WTC11 (cell line): ENCODE measurements at regions not wholly inside any gene's neighbourhood (a gene's known extent, or its start where the extent isn't known, plus 50 kb on each side); places are given as distances from the start of the nearest gene placed in this dataset.

Experiments
- ATAC-seq: fragments of 200-7000 bp; cut with Tn5 transposase; 2 replicates; pipeline ENCODE4 v1.10.0; 2021; ENCODE audit warnings: mild to moderate bottlenecking, moderate library complexity
- CTCF ChIA-PET: fragments of 300-600 bp; sonication (Branson Sonifier 250); formaldehyde crosslinking; loops from one replicate; lab custom pipeline; 2021; ENCODE audit warnings: antibody characterized with exemption; lab: Charles Lee
- POLR2A ChIA-PET: fragments of 350-600 bp; sonication (Branson Sonifier 250); formaldehyde crosslinking; loops from one replicate; lab custom pipeline; 2021; ENCODE audit warnings: antibody characterized with exemption; lab: Charles Lee
- DNase-seq: peaks from one replicate; pipeline ENCODE4 v3.0.0; 2021; ENCODE audit warnings: low spot score
- H3K27ac Mint-ChIP-seq: 2 replicates; pipeline ENCODE4 v1.8.0; 2021; ENCODE audit warnings: mixed read lengths
- H3K27me3 Mint-ChIP-seq: 2 replicates; pipeline ENCODE4 v1.8.0; 2021; ENCODE audit warnings: low read depth, mild to moderate bottlenecking, moderate library complexity, mixed read lengths
- H3K36me3 Mint-ChIP-seq: 2 replicates; pipeline ENCODE4 v1.8.0; 2021; ENCODE audit warnings: mixed read lengths
- H3K4me1 Mint-ChIP-seq: 2 replicates; pipeline ENCODE4 v1.8.0; 2022; ENCODE audit warnings: mixed read lengths
- H3K4me3 Mint-ChIP-seq: 2 replicates; pipeline ENCODE4 v1.8.0; 2021; ENCODE audit warnings: mild to moderate bottlenecking, moderate library complexity, mixed read lengths
- H3K9me3 Mint-ChIP-seq: 2 replicates; pipeline ENCODE4 v1.8.0; 2021; ENCODE audit warnings: mixed read lengths
- CREB1 ChIP-seq: sonication (generic); formaldehyde crosslinking; IDR thresholded peaks from 2 replicates; pipeline ENCODE4 v1.8.0; 2023; ENCODE audit warnings: mild to moderate bottlenecking, missing genetic modification reagents
- ESRRA ChIP-seq: sonication (generic); formaldehyde crosslinking; IDR thresholded peaks from 2 replicates; pipeline ENCODE4 v1.8.1; 2022; ENCODE audit warnings: mild to moderate bottlenecking, missing genetic modification reagents, borderline replicate concordance
- FOXP1 ChIP-seq: sonication (generic); formaldehyde crosslinking; IDR thresholded peaks from 2 replicates; pipeline ENCODE4 v1.8.0; 2022; ENCODE audit warnings: missing genetic modification reagents, mild to moderate bottlenecking, moderate library complexity, borderline replicate concordance
- GRHL2 ChIP-seq: fragments of 250-450 bp; sonication (Bioruptor Pico); IDR thresholded peaks from 2 replicates; pipeline ENCODE4 v1.8.0; 2022; ENCODE audit warnings: mild to moderate bottlenecking, moderate library complexity; ENCODE audit not compliant: insufficient replicate concordance, severe bottlenecking
- IRF2 ChIP-seq: sonication (generic); formaldehyde crosslinking; IDR thresholded peaks from 2 replicates; pipeline ENCODE4 v1.8.0; 2022; ENCODE audit warnings: low read depth, missing genetic modification reagents, borderline replicate concordance
- JAZF1 ChIP-seq: fragments of 250-450 bp; sonication (Bioruptor Pico); IDR thresholded peaks from 2 replicates; pipeline ENCODE4 v1.9.0; 2021; ENCODE audit warnings: moderate library complexity, mild to moderate bottlenecking, inconsistent platforms
- RORB ChIP-seq: fragments of 250-450 bp; sonication (Bioruptor Pico); IDR thresholded peaks from 2 replicates; pipeline ENCODE4 v1.9.0; 2021; ENCODE audit warnings: mild to moderate bottlenecking
- SMAD4 ChIP-seq: sonication (generic); formaldehyde crosslinking; IDR thresholded peaks from 2 replicates; pipeline ENCODE4 v1.8.0; 2022; ENCODE audit warnings: mild to moderate bottlenecking, missing genetic modification reagents
- TEAD1 ChIP-seq: sonication (generic); formaldehyde crosslinking; IDR thresholded peaks from 2 replicates; pipeline ENCODE4 v1.8.0; 2022; ENCODE audit warnings: mild to moderate bottlenecking, missing genetic modification reagents
- TP53 ChIP-seq: sonication (generic); formaldehyde crosslinking; IDR thresholded peaks from 2 replicates; pipeline ENCODE4 v1.8.1; 2023; ENCODE audit warnings: mild to moderate bottlenecking, missing genetic modification reagents
- ZNF121 ChIP-seq: sonication (generic); formaldehyde crosslinking; IDR thresholded peaks from 2 replicates; pipeline ENCODE4 v1.8.0; 2023; ENCODE audit warnings: missing genetic modification reagents
- ZNF138 ChIP-seq: sonication (generic); formaldehyde crosslinking; conservative IDR thresholded peaks from 2 replicates; pipeline ENCODE4 v1.8.1; 2022; ENCODE audit warnings: mild to moderate bottlenecking, moderate library complexity, missing genetic modification reagents
- ZNF219 ChIP-seq: sonication (generic); formaldehyde crosslinking; IDR thresholded peaks from 2 replicates; pipeline ENCODE4 v1.8.0; 2023; ENCODE audit warnings: missing genetic modification reagents, mild to moderate bottlenecking, borderline replicate concordance
- TF ChIP-seq, protein P1 (sequence below): sonication (generic); formaldehyde crosslinking; IDR thresholded peaks from 2 replicates; pipeline ENCODE4 v1.8.0; 2022; ENCODE audit warnings: mild to moderate bottlenecking, missing genetic modification reagents
- TF ChIP-seq, protein P2 (sequence below): sonication (generic); formaldehyde crosslinking; conservative IDR thresholded peaks from 2 replicates; pipeline ENCODE4 v1.8.1; 2023; ENCODE audit warnings: mild to moderate bottlenecking, low read depth, missing genetic modification reagents, moderate library complexity
- TF ChIP-seq, protein P3 (sequence below): fragments of 200-600 bp; IDR thresholded peaks from 2 replicates; pipeline ENCODE4 v1.8.0; 2022; ENCODE audit warnings: antibody characterized with exemption
- TF ChIP-seq, protein P4 (sequence below): sonication (generic); formaldehyde crosslinking; IDR thresholded peaks from 2 replicates; pipeline ENCODE4 v1.8.1; 2023; ENCODE audit warnings: mild to moderate bottlenecking, missing genetic modification reagents, moderate library complexity
- TF ChIP-seq, protein P5 (sequence below): fragments of 250-450 bp; sonication (Bioruptor Pico); IDR thresholded peaks from 2 replicates; pipeline ENCODE4 v1.9.0; 2021; ENCODE audit warnings: mild to moderate bottlenecking
- TF ChIP-seq, protein P6 (sequence below): sonication (generic); formaldehyde crosslinking; IDR thresholded peaks from 2 replicates; pipeline ENCODE4 v1.8.1; 2023; ENCODE audit warnings: mild to moderate bottlenecking, missing genetic modification reagents, moderate library complexity
- TF ChIP-seq, protein P7 (sequence below): sonication (generic); formaldehyde crosslinking; IDR thresholded peaks from 2 replicates; pipeline ENCODE4 v1.8.1; 2022; ENCODE audit warnings: mild to moderate bottlenecking, missing genetic modification reagents, moderate library complexity, borderline replicate concordance

DNA sequence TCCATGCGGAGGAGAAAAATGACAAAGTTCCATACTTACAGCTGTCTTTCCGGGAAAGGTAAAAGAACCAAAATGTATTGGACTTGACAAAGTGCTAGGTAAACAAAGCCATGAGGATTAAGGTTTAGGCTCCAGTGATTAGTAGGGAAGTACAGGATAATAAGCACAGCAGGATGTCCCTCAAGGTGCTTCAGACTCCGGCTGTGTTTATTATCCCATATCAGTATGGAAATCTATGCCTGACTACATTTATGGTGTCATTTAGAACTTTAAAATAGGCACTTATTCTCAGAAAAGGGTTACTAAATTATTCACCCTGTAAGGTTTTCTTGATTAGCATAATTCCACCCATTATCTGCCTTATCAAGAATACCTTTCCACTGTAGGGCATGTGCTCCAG is 136.3 kb upstream of the CCDC68 start (continued):
- TF ChIP-seq, protein P1, sequence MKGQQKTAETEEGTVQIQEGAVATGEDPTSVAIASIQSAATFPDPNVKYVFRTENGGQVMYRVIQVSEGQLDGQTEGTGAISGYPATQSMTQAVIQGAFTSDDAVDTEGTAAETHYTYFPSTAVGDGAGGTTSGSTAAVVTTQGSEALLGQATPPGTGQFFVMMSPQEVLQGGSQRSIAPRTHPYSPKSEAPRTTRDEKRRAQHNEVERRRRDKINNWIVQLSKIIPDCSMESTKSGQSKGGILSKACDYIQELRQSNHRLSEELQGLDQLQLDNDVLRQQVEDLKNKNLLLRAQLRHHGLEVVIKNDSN, result no peak
- TF ChIP-seq, protein P2, sequence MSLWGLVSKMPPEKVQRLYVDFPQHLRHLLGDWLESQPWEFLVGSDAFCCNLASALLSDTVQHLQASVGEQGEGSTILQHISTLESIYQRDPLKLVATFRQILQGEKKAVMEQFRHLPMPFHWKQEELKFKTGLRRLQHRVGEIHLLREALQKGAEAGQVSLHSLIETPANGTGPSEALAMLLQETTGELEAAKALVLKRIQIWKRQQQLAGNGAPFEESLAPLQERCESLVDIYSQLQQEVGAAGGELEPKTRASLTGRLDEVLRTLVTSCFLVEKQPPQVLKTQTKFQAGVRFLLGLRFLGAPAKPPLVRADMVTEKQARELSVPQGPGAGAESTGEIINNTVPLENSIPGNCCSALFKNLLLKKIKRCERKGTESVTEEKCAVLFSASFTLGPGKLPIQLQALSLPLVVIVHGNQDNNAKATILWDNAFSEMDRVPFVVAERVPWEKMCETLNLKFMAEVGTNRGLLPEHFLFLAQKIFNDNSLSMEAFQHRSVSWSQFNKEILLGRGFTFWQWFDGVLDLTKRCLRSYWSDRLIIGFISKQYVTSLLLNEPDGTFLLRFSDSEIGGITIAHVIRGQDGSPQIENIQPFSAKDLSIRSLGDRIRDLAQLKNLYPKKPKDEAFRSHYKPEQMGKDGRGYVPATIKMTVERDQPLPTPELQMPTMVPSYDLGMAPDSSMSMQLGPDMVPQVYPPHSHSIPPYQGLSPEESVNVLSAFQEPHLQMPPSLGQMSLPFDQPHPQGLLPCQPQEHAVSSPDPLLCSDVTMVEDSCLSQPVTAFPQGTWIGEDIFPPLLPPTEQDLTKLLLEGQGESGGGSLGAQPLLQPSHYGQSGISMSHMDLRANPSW (CRISPR knock-in tag), result no peak
- no peak for TF ChIP-seq CREB1 (CRISPR knock-in tag)
- TF ChIP-seq, protein P3, sequence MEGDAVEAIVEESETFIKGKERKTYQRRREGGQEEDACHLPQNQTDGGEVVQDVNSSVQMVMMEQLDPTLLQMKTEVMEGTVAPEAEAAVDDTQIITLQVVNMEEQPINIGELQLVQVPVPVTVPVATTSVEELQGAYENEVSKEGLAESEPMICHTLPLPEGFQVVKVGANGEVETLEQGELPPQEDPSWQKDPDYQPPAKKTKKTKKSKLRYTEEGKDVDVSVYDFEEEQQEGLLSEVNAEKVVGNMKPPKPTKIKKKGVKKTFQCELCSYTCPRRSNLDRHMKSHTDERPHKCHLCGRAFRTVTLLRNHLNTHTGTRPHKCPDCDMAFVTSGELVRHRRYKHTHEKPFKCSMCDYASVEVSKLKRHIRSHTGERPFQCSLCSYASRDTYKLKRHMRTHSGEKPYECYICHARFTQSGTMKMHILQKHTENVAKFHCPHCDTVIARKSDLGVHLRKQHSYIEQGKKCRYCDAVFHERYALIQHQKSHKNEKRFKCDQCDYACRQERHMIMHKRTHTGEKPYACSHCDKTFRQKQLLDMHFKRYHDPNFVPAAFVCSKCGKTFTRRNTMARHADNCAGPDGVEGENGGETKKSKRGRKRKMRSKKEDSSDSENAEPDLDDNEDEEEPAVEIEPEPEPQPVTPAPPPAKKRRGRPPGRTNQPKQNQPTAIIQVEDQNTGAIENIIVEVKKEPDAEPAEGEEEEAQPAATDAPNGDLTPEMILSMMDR, result no peak
- TF ChIP-seq, all 79 proteins: peak for 0

DNA sequence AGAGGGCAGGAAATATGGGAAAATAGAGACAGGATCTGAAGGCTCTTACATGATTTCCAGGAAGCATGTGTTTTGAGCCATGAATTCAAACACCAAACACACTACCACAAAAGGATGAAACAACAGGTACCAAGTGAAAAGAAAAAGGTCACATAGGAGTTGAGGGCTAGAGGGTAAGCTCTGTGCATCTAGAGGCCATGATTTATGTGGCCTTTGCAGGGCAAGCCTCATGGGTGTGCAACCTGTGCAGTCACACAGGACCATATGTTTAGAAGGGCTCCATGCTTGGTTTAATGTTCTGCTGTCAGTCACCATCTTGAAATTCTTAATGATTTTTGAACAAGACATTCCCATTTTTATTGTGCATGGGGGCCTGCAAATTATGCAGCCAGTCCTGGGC is 134.5 kb upstream of the CCDC68 start:
- Mint-ChIP-seq H3K36me3 (no peaks in the 10 kb centered on the region), H3K27ac (no peak overlapping the region), H3K27me3 (no peaks in the 10 kb centered on the region; the same call in 1 of the 2 replicates)
- CTCF ChIA-PET, result no interaction called here
- DNase-seq, result no peak
- TF ChIP-seq, protein P4, sequence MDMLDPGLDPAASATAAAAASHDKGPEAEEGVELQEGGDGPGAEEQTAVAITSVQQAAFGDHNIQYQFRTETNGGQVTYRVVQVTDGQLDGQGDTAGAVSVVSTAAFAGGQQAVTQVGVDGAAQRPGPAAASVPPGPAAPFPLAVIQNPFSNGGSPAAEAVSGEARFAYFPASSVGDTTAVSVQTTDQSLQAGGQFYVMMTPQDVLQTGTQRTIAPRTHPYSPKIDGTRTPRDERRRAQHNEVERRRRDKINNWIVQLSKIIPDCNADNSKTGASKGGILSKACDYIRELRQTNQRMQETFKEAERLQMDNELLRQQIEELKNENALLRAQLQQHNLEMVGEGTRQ (CRISPR knock-in tag), result no peak
- TF ChIP-seq JAZF1 (CRISPR knock-in tag) (no peak), ZNF138 (CRISPR knock-in tag) (no peak), ESRRA (CRISPR knock-in tag) (no peak), GRHL2 (CRISPR knock-in tag) (no peak), ZNF121 (CRISPR knock-in tag) (no peak), SMAD4 (CRISPR knock-in tag) (no peak), TP53 (CRISPR knock-in tag) (no peak), ZNF219 (CRISPR knock-in tag) (no peak), RORB (CRISPR knock-in tag) (no peak), FOXP1 (CRISPR knock-in tag) (no peak), TEAD1 (CRISPR knock-in tag) (no peak), IRF2 (no peak)
- TF ChIP-seq, protein P5, sequence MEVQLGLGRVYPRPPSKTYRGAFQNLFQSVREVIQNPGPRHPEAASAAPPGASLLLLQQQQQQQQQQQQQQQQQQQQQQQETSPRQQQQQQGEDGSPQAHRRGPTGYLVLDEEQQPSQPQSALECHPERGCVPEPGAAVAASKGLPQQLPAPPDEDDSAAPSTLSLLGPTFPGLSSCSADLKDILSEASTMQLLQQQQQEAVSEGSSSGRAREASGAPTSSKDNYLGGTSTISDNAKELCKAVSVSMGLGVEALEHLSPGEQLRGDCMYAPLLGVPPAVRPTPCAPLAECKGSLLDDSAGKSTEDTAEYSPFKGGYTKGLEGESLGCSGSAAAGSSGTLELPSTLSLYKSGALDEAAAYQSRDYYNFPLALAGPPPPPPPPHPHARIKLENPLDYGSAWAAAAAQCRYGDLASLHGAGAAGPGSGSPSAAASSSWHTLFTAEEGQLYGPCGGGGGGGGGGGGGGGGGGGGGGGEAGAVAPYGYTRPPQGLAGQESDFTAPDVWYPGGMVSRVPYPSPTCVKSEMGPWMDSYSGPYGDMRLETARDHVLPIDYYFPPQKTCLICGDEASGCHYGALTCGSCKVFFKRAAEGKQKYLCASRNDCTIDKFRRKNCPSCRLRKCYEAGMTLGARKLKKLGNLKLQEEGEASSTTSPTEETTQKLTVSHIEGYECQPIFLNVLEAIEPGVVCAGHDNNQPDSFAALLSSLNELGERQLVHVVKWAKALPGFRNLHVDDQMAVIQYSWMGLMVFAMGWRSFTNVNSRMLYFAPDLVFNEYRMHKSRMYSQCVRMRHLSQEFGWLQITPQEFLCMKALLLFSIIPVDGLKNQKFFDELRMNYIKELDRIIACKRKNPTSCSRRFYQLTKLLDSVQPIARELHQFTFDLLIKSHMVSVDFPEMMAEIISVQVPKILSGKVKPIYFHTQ (CRISPR knock-in tag), result no peak
- TF ChIP-seq, protein P1, result no peak
- TF ChIP-seq, protein P6, sequence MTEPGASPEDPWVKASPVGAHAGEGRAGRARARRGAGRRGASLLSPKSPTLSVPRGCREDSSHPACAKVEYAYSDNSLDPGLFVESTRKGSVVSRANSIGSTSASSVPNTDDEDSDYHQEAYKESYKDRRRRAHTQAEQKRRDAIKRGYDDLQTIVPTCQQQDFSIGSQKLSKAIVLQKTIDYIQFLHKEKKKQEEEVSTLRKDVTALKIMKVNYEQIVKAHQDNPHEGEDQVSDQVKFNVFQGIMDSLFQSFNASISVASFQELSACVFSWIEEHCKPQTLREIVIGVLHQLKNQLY (CRISPR knock-in tag), result no peak
- TF ChIP-seq, protein P7, sequence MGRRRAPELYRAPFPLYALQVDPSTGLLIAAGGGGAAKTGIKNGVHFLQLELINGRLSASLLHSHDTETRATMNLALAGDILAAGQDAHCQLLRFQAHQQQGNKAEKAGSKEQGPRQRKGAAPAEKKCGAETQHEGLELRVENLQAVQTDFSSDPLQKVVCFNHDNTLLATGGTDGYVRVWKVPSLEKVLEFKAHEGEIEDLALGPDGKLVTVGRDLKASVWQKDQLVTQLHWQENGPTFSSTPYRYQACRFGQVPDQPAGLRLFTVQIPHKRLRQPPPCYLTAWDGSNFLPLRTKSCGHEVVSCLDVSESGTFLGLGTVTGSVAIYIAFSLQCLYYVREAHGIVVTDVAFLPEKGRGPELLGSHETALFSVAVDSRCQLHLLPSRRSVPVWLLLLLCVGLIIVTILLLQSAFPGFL (CRISPR knock-in tag), result no peak
- TF ChIP-seq, all 79 proteins: peak for 0
- POLR2A ChIA-PET, result no interaction called here
- no peak for ATAC-seq
- H3K4me1 Mint-ChIP-seq, result peaks cover 16% of the 10 kb centered on the region
- H3K9me3 Mint-ChIP-seq, result no peaks in the 10 kb centered on the region
- H3K4me3 Mint-ChIP-seq, result no peak overlapping the region
